Neural cell (in vitro differentiated cells): ENCODE measurements at regions not wholly inside any gene's neighbourhood (a gene's known extent, or its start where the extent isn't known, plus 50 kb on each side); places are given as distances from the start of the nearest gene placed in this dataset.

ENCODE experiments used
- H2AFZ ChIP-seq: fragments of 200-600, 300-800 bp; sonication (generic), shearing (Covaris generic); 2 replicates; pipeline ENCODE4 v1.6.0; 2014; ENCODE audit warnings: low read depth, mild to moderate bottlenecking, antibody characterized with exemption, low read length, moderate library complexity
- H3F3A ChIP-seq: fragments of 200-600 bp; shearing (Covaris generic); 2 replicates; pipeline ENCODE4 v1.6.1; 2016; ENCODE audit warnings: mild to moderate bottlenecking, moderate library complexity, mixed read lengths, antibody characterized with exemption, low read length; ENCODE audit not compliant: insufficient read depth, poor library complexity, severe bottlenecking
- H3K27ac ChIP-seq: fragments of 200-600, 300-800 bp; sonication (generic), shearing (Covaris generic); 2 replicates; pipeline ENCODE4 v1.5.1; 2014; ENCODE audit warnings: mild to moderate bottlenecking, low read length, moderate library complexity
- H3K27me3 ChIP-seq: fragments of 300-800, 200-600 bp; sonication (generic), shearing (Covaris generic); 2 replicates; pipeline ENCODE4 v1.6.0; 2014; ENCODE audit warnings: mild to moderate bottlenecking, low read depth, low read length, moderate library complexity; ENCODE audit not compliant: insufficient read depth
- H3K36me3 ChIP-seq: fragments of 300-800, 200-600 bp; sonication (generic), shearing (Covaris generic); 2 replicates; pipeline ENCODE4 v1.5.1; 2014; ENCODE audit warnings: mild to moderate bottlenecking, antibody characterized with exemption, low read length, moderate library complexity; ENCODE audit not compliant: insufficient read depth
- H3K4me2 ChIP-seq: fragments of 300-800, 200-600 bp; sonication (generic), shearing (Covaris generic); 2 replicates; pipeline ENCODE4 v1.6.0; 2014; ENCODE audit warnings: mild to moderate bottlenecking, low read length
- H3K4me3 ChIP-seq: fragments of 300-800, 200-600 bp; sonication (generic), shearing (Covaris generic); 2 replicates; pipeline ENCODE4 v1.5.1; 2014; ENCODE audit warnings: mild to moderate bottlenecking, low read length, moderate library complexity
- H3K79me2 ChIP-seq: fragments of 200-600 bp; shearing (Covaris generic); replicated peaks from 2 replicates; pipeline ENCODE4 v1.6.0; 2014; ENCODE audit warnings: mild to moderate bottlenecking, low read length, moderate library complexity; ENCODE audit not compliant: insufficient read depth
- H3K9ac ChIP-seq: fragments of 300-800, 200-600 bp; sonication (generic), shearing (Covaris generic); 2 replicates; pipeline ENCODE4 v1.6.1; 2016; ENCODE audit warnings: mild to moderate bottlenecking, low read length, mixed read lengths
- H3K9me2 ChIP-seq: fragments of 200-600 bp; shearing (Covaris generic); 2 replicates; pipeline ENCODE4 v1.6.1; 2016; ENCODE audit warnings: mild to moderate bottlenecking, low read length, mixed read lengths; ENCODE audit not compliant: insufficient read depth
- H3K9me3 ChIP-seq: fragments of 200-600, 300-800 bp; sonication (generic), shearing (Covaris generic); 2 replicates; pipeline ENCODE4 v1.6.1; 2016; ENCODE audit warnings: mild to moderate bottlenecking, mixed run types, low read length, moderate library complexity, mixed read lengths
- H4K20me1 ChIP-seq: fragments of 200-600 bp; shearing (Covaris generic); 2 replicates; pipeline ENCODE4 v1.6.1; 2016; ENCODE audit warnings: mild to moderate bottlenecking, mixed run types; ENCODE audit not compliant: insufficient read depth
- EP300 ChIP-seq: fragments of 450-650 bp; conservative IDR thresholded peaks from 2 replicates; pipeline ENCODE4 v1.6.1; 2014; ENCODE audit warnings: antibody characterized with exemption, mild to moderate bottlenecking, moderate library complexity; ENCODE audit not compliant: poor library complexity, severe bottlenecking
- EZH2 ChIP-seq: fragments of 200-600, 300-800 bp; shearing (Covaris generic), sonication (generic); IDR thresholded peaks from 2 replicates; pipeline ENCODE4 v1.6.1; 2014; ENCODE audit warnings: antibody characterized with exemption, low read length, borderline replicate concordance, mild to moderate bottlenecking; ENCODE audit not compliant: insufficient read depth, poor library complexity, severe bottlenecking
- MXI1 ChIP-seq: fragments of 450-650 bp; conservative IDR thresholded peaks from 2 replicates; pipeline ENCODE4 v1.6.1; 2014; ENCODE audit warnings: antibody characterized with exemption, mild to moderate bottlenecking; ENCODE audit not compliant: poor library complexity, severe bottlenecking
- POLR2AphosphoS5 ChIP-seq: IDR thresholded peaks from 2 replicates; pipeline ENCODE4 v1.6.1; 2012
- RAD21 ChIP-seq: fragments of 450-650 bp; conservative IDR thresholded peaks from 2 replicates; pipeline ENCODE4 v1.6.1; 2014; ENCODE audit warnings: antibody characterized with exemption, mild to moderate bottlenecking, moderate library complexity
- SMC3 ChIP-seq: fragments of 450-650 bp; conservative IDR thresholded peaks from 2 replicates; pipeline ENCODE4 v1.6.1; 2014; ENCODE audit warnings: antibody characterized with exemption, mild to moderate bottlenecking, moderate library complexity; ENCODE audit not compliant: poor library complexity
- TAF1 ChIP-seq: IDR thresholded peaks from 2 replicates; pipeline ENCODE4 v1.6.1; 2012; ENCODE audit warnings: low read depth
- TF ChIP-seq, protein P1 (sequence below): fragments of 450-650 bp; IDR thresholded peaks from 2 replicates; pipeline ENCODE4 v1.5.1; 2014; ENCODE audit warnings: antibody characterized with exemption, mild to moderate bottlenecking, moderate library complexity; ENCODE audit not compliant: poor library complexity, severe bottlenecking
- TF ChIP-seq, protein P2 (sequence below): IDR thresholded peaks from 2 replicates; pipeline ENCODE4 v1.6.1; 2012; ENCODE audit warnings: borderline replicate concordance

GRCh38 chr11:25197515-25197914 lies 700.7 kb downstream of the LUZP2 start:
- Histone ChIP-seq H3K4me2 (no peak overlapping the region), H3K9me2 (no peaks in the 10 kb centered on the region), H4K20me1 (no peaks in the 10 kb centered on the region), H3K36me3 (no peaks in the 10 kb centered on the region), H3K79me2 (no peaks in the 10 kb centered on the region), H3K27ac (no peak overlapping the region), H3K9ac (no peak overlapping the region), H2AFZ (no peak overlapping the region), H3K9me3 (no peaks in the 10 kb centered on the region), H3F3A (no peaks in the 10 kb centered on the region), H3K4me3 (no peak overlapping the region), H3K27me3 (no peaks in the 10 kb centered on the region)
- TF ChIP-seq POLR2AphosphoS5 = peak; percentile 67
- TF ChIP-seq EP300 = peak; percentile 51
- TF ChIP-seq, protein P1, sequence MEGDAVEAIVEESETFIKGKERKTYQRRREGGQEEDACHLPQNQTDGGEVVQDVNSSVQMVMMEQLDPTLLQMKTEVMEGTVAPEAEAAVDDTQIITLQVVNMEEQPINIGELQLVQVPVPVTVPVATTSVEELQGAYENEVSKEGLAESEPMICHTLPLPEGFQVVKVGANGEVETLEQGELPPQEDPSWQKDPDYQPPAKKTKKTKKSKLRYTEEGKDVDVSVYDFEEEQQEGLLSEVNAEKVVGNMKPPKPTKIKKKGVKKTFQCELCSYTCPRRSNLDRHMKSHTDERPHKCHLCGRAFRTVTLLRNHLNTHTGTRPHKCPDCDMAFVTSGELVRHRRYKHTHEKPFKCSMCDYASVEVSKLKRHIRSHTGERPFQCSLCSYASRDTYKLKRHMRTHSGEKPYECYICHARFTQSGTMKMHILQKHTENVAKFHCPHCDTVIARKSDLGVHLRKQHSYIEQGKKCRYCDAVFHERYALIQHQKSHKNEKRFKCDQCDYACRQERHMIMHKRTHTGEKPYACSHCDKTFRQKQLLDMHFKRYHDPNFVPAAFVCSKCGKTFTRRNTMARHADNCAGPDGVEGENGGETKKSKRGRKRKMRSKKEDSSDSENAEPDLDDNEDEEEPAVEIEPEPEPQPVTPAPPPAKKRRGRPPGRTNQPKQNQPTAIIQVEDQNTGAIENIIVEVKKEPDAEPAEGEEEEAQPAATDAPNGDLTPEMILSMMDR = no peak
- TF ChIP-seq, protein P2, sequence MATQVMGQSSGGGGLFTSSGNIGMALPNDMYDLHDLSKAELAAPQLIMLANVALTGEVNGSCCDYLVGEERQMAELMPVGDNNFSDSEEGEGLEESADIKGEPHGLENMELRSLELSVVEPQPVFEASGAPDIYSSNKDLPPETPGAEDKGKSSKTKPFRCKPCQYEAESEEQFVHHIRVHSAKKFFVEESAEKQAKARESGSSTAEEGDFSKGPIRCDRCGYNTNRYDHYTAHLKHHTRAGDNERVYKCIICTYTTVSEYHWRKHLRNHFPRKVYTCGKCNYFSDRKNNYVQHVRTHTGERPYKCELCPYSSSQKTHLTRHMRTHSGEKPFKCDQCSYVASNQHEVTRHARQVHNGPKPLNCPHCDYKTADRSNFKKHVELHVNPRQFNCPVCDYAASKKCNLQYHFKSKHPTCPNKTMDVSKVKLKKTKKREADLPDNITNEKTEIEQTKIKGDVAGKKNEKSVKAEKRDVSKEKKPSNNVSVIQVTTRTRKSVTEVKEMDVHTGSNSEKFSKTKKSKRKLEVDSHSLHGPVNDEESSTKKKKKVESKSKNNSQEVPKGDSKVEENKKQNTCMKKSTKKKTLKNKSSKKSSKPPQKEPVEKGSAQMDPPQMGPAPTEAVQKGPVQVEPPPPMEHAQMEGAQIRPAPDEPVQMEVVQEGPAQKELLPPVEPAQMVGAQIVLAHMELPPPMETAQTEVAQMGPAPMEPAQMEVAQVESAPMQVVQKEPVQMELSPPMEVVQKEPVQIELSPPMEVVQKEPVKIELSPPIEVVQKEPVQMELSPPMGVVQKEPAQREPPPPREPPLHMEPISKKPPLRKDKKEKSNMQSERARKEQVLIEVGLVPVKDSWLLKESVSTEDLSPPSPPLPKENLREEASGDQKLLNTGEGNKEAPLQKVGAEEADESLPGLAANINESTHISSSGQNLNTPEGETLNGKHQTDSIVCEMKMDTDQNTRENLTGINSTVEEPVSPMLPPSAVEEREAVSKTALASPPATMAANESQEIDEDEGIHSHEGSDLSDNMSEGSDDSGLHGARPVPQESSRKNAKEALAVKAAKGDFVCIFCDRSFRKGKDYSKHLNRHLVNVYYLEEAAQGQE = peak; percentile 56

GRCh38 chr11:25198704-25199103 lies 701.9 kb downstream of the LUZP2 start:
- Histone ChIP-seq H3K4me3 (no peak overlapping the region), H3K4me2 (no peak overlapping the region), H2AFZ (no peak overlapping the region), H4K20me1 (no peaks in the 10 kb centered on the region), H3K27ac (no peak overlapping the region), H3K9ac (no peak overlapping the region), H3F3A (no peaks in the 10 kb centered on the region), H3K79me2 (no peaks in the 10 kb centered on the region), H3K9me2 (no peaks in the 10 kb centered on the region), H3K9me3 (no peaks in the 10 kb centered on the region), H3K36me3 (no peaks in the 10 kb centered on the region), H3K27me3 (no peaks in the 10 kb centered on the region)
- TF ChIP-seq, protein P1 = no peak
- TF ChIP-seq, protein P2 = no peak
- no peak for TF ChIP-seq EZH2
- TF ChIP-seq EP300 = no peak
- TF ChIP-seq TAF1 = no peak
- no peak for TF ChIP-seq RAD21
- no peak for TF ChIP-seq POLR2AphosphoS5
- no peak for TF ChIP-seq MXI1
- TF ChIP-seq SMC3 = no peak
